SK-N-SH (cell line): ENCODE measurements at regions not wholly inside any gene's neighbourhood (a gene's known extent, or its start where the extent isn't known, plus 50 kb on each side); places are given as distances from the start of the nearest gene placed in this dataset.

Source experiments
- CTCF ChIA-PET: fragments of 300-600, 350-600 bp; formaldehyde crosslinking; extraction: SDS; loops from one replicate; lab custom pipeline; 2021; lab: Yijun Ruan, JAX
- POLR2A ChIA-PET: fragments of 350-600 bp; sonication (Branson Sonifier 250); formaldehyde crosslinking; extraction: SDS; loops from one replicate; lab custom pipeline; 2020; ENCODE audit warnings: antibody characterized with exemption, inconsistent platforms; lab: Yijun Ruan, JAX
- DNase-seq: peaks from one replicate; pipeline ENCODE4 v3.0.0; 2012
- H2AFZ ChIP-seq: fragments of 200-600 bp; sonication (generic); 2 replicates; pipeline ENCODE4 v1.8.1; 2016; ENCODE audit warnings: antibody characterized with exemption, mild to moderate bottlenecking, low read depth
- H3F3A ChIP-seq: fragments of 200-600 bp; sonication (generic); replicated peaks from 2 replicates; pipeline ENCODE3; 2016; ENCODE audit warnings: antibody characterized with exemption, mild to moderate bottlenecking; ENCODE audit not compliant: insufficient read depth
- H3K27ac ChIP-seq, 2 experiments: fragments of 200-500 bp in 1 of 2; fragments of 200-600 bp in 1 of 2; sonication (Bioruptor generic) in 1 of 2; sonication (generic), shearing (Covaris generic) in 1 of 2; 2 replicates each; pipeline versions ENCODE4 v1.5.1 to v1.6.1; 2014 to 2016; ENCODE audit warnings: low read depth in 2 of 2, inconsistent platforms in 1 of 2, low read length in 1 of 2, mild to moderate bottlenecking in 1 of 2, mixed read lengths in 1 of 2
- H3K27me3 ChIP-seq: fragments of 200-600 bp; sonication (generic), shearing (Covaris generic); 2 replicates; pipeline ENCODE4 v1.6.1; 2016; ENCODE audit warnings: mixed run types; ENCODE audit not compliant: insufficient read depth
- H3K36me3 ChIP-seq, 2 experiments: fragments of 200-500 bp in 1 of 2; fragments of 200-600 bp in 1 of 2; sonication (Bioruptor generic) in 1 of 2; sonication (generic) in 1 of 2; replicated peaks in 1 of 2; 2 replicates each; pipeline versions ENCODE3 to v1.5.1; 2014 to 2016; ENCODE audit warnings: low read length in 1 of 2, mild to moderate bottlenecking in 1 of 2; ENCODE audit not compliant: insufficient read depth in 2 of 2, control insufficient read depth in 1 of 2
- H3K4me1 ChIP-seq, 2 experiments: fragments of 200-500 bp in 1 of 2; fragments of 200-600 bp in 1 of 2; sonication (Bioruptor generic) in 1 of 2; sonication (generic), shearing (Covaris generic) in 1 of 2; 2 replicates each; pipeline versions ENCODE4 v1.5.1 to v1.6.1; 2014 to 2016; ENCODE audit warnings: low read depth in 1 of 2, low read length in 1 of 2, mixed run types in 1 of 2; ENCODE audit not compliant: insufficient read depth in 2 of 2, control insufficient read depth in 1 of 2
- H3K4me2 ChIP-seq: fragments of 200-600 bp; sonication (generic), shearing (Covaris generic); 2 replicates; pipeline ENCODE4 v1.6.1; 2017; ENCODE audit warnings: mixed run types
- H3K4me3 ChIP-seq, 2 experiments: fragments of 200-500 bp in 1 of 2; fragments of 200-600 bp in 1 of 2; sonication (Bioruptor generic) in 1 of 2; sonication (generic), shearing (Covaris generic) in 1 of 2; 2 replicates each; pipeline versions ENCODE4 v1.5.1 to v1.8.1; 2014 to 2016; ENCODE audit warnings: low read depth in 2 of 2, inconsistent platforms in 1 of 2, low read length in 1 of 2, mild to moderate bottlenecking in 1 of 2, mixed read lengths in 1 of 2, moderate library complexity in 1 of 2
- H3K79me2 ChIP-seq: fragments of 200-600 bp; sonication (generic); 2 replicates; pipeline ENCODE4 v1.8.1; 2017; ENCODE audit warnings: mild to moderate bottlenecking; ENCODE audit not compliant: insufficient read depth
- H3K9ac ChIP-seq: fragments of 200-600 bp; sonication (generic); 2 replicates; pipeline ENCODE4 v1.6.1; 2017; ENCODE audit warnings: mixed run types
- H3K9me2 ChIP-seq: fragments of 200-600 bp; sonication (generic); 2 replicates; pipeline ENCODE4 v1.6.1; 2017; ENCODE audit warnings: mixed run types
- H3K9me3 ChIP-seq: fragments of 200-600 bp; sonication (generic); 2 replicates; pipeline ENCODE4 v1.6.1; 2017; ENCODE audit warnings: mixed run types, mild to moderate bottlenecking, moderate library complexity
- H4K20me1 ChIP-seq: fragments of 200-600 bp; sonication (generic); 2 replicates; pipeline ENCODE4 v1.6.1; 2017; ENCODE audit warnings: mild to moderate bottlenecking, mixed run types; ENCODE audit not compliant: insufficient read depth
- EZH2phosphoT487 ChIP-seq: fragments of 200-600 bp; sonication (generic); IDR thresholded peaks from 2 replicates; pipeline ENCODE4 v1.6.1; 2017; ENCODE audit warnings: low read depth, mixed run types, mild to moderate bottlenecking, antibody characterized with exemption, moderate library complexity, borderline replicate concordance
- FOXJ3 ChIP-seq: sonication (generic); formaldehyde crosslinking; IDR thresholded peaks from 2 replicates; pipeline ENCODE4 v1.5.1; 2020; ENCODE audit warnings: mild to moderate bottlenecking, missing genetic modification reagents
- FOXM1 ChIP-seq: IDR thresholded peaks from 2 replicates; pipeline ENCODE4 v1.4.0; 2012; ENCODE audit warnings: low read depth, mild to moderate bottlenecking
- MAX ChIP-seq: IDR thresholded peaks from 2 replicates; pipeline ENCODE4 v1.4.0; 2012; ENCODE audit warnings: low read depth
- MXI1 ChIP-seq: IDR thresholded peaks from 2 replicates; pipeline ENCODE4 v1.6.1; 2012; ENCODE audit warnings: mild to moderate bottlenecking, low read depth, low read length, improper control_type of control experiment
- POLR2AphosphoS5 ChIP-seq: IDR thresholded peaks from 2 replicates; pipeline ENCODE4 v1.6.1; 2012; ENCODE audit warnings: low read depth, low read length
- RCOR1 ChIP-seq: fragments of 150-350 bp; IDR thresholded peaks from 2 replicates; pipeline ENCODE4 v1.6.1; 2017; ENCODE audit warnings: antibody characterized with exemption, low read length
- RFX5 ChIP-seq: IDR thresholded peaks from 2 replicates; pipeline ENCODE4 v1.6.1; 2012; ENCODE audit warnings: mild to moderate bottlenecking, improper control_type of control experiment, low read length
- TCF12 ChIP-seq: IDR thresholded peaks from 2 replicates; pipeline ENCODE4 v1.4.0; 2012
- TEAD4 ChIP-seq: IDR thresholded peaks from 2 replicates; pipeline ENCODE4 v1.4.0; 2012; ENCODE audit warnings: mild to moderate bottlenecking, borderline replicate concordance; ENCODE audit not compliant: insufficient read depth
- WGBS: methylation state at CpG from one replicate; pipeline ENCODE4 v1.1.6; 2017; ENCODE audit warnings: low lambda C conversion rate; 5-methylcytosine and 5-hydroxymethylcytosine counted together
- TF ChIP-seq, protein P1 (sequence below): fragments of 150-350 bp; IDR thresholded peaks from 2 replicates; pipeline ENCODE4 v1.6.1; 2017; ENCODE audit warnings: antibody characterized with exemption, low read length, low read depth, borderline replicate concordance

DNA sequence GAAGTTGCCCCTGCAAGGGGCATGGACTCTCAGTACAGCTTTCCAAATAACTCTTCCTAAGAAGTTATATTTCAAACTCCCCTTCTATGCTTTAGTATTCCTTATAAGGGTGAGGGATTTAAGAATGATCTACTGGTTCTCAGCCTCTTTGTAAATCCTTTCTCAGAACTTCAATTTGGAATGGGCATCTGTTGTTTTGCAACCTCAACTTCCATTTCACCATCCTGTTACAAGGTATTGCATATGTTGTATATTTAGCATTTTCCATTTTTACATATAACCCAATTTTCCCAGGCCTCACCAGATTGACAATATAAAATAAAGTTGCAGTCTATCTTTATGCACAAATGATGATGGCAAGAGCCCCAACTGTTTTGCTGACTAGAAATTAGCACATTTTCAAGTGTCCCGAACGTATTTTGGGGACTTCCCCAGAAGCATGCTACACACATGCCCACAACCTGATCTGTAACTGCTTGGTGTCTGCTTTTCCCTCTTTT is 154.9 kb upstream of the CARMIL1 start:
- H3K4me3 ChIP-seq = no peak overlapping the region
- no peak overlapping the region for H3K9ac ChIP-seq
- no peaks in the 10 kb centered on the region for H3K27me3 ChIP-seq
- no peak for DNase-seq
- WGBS = 96% methylated on average over 2 of the region's 2 CpGs
- peaks cover 0 to 14% of the 10 kb centered on the region in 2 experiments; a peak in 3 of 4 replicates for H3K4me1 ChIP-seq
- H3K36me3 ChIP-seq = peaks cover 0 to 13% of the 10 kb centered on the region in 2 experiments
- H3K79me2 ChIP-seq = no peaks in the 10 kb centered on the region
- ChIA-PET POLR2A (no interaction called here), CTCF (no interaction called here)
- no peaks in the 10 kb centered on the region for H4K20me1 ChIP-seq
- no peak overlapping the region for H3K4me2 ChIP-seq
- no peaks in the 10 kb centered on the region for H3F3A ChIP-seq
- no peaks in the 10 kb centered on the region for H3K9me3 ChIP-seq
- no peak overlapping the region for H2AFZ ChIP-seq
- no peaks in the 10 kb centered on the region for H3K9me2 ChIP-seq
- no peak overlapping the region; a peak in 1 of 4 replicates for H3K27ac ChIP-seq
- TF ChIP-seq FOXM1 = no peak
- no peak for TF ChIP-seq FOXJ3
- TF ChIP-seq MXI1 = no peak
- TF ChIP-seq TEAD4 = no peak
- no peak for TF ChIP-seq POLR2AphosphoS5
- no peak for TF ChIP-seq MAX
- TF ChIP-seq TCF12 = no peak
- TF ChIP-seq, protein P1, sequence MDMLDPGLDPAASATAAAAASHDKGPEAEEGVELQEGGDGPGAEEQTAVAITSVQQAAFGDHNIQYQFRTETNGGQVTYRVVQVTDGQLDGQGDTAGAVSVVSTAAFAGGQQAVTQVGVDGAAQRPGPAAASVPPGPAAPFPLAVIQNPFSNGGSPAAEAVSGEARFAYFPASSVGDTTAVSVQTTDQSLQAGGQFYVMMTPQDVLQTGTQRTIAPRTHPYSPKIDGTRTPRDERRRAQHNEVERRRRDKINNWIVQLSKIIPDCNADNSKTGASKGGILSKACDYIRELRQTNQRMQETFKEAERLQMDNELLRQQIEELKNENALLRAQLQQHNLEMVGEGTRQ = no peak
- no peak for TF ChIP-seq RCOR1
- TF ChIP-seq RFX5 = no peak

DNA sequence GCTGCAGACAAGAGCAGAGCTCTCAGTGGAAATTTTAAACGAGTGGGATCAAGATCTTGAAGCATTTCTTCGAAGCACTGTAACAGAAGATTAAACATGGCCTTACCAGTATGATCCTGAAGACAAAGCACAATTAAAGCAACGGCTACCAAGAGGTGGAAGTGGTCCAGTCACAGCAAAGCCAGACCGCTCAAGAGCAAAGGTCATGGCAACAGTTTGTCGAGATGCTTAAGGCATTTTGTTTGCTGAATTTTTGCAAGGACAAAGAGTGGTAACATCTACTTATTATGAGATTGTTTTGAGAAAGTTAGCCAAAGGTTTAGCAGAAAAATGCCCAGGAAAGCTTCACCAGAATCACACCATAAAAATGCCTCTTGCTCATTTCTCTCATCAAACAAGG is 153.4 kb upstream of the CARMIL1 start:
- Histone ChIP-seq H3F3A (no peaks in the 10 kb centered on the region), H3K9me3 (no peaks in the 10 kb centered on the region), H3K27me3 (no peaks in the 10 kb centered on the region), H3K9me2 (no peaks in the 10 kb centered on the region), H3K9ac (no peak overlapping the region), H3K4me3 (no peak overlapping the region), H3K4me1 (peaks cover 0 to 14% of the 10 kb centered on the region in 2 experiments; a peak in 3 of 4 replicates), H3K36me3 (peaks cover 0 to 13% of the 10 kb centered on the region in 2 experiments), H4K20me1 (no peaks in the 10 kb centered on the region), H3K79me2 (no peaks in the 10 kb centered on the region), H3K27ac (no peak overlapping the region), H3K4me2 (no peak overlapping the region), H2AFZ (no peak overlapping the region)
- TF ChIP-seq RFX5 = no peak
- TF ChIP-seq EZH2phosphoT487 = no peak
- 76% methylated on average over 5 of the region's 5 CpGs for WGBS
- no peak for DNase-seq
- POLR2A ChIA-PET = interaction anchor here (0.7 kb wide), 1 partner anchor 321 kb away, joined by 3 read pairs; no protein-coding TSS in a partner anchor
- CTCF ChIA-PET = no interaction called here
